ENCODE measurements at regions not wholly inside any gene's neighbourhood (a gene's known extent, or its start where the extent isn't known, plus 50 kb on each side); places are given as distances from the start of the nearest gene placed in this dataset.
"Not testable (repeated sequence)": the region's sequence is repeated elsewhere in the genome, so short reads cannot be mapped to it uniquely, and the experiment has no call there.

GRCh38 chr7:101708223-101708622 lies 79.1 kb upstream of the MYL10 start:
- no peak for DNase-seq (ENCODE audit: low read depth, low spot score)

GRCh38 chr7:101712652-101713051 lies 83.6 kb upstream of the MYL10 start:
- no peak for DNase-seq (ENCODE audit: low read depth, low spot score)

GRCh38 chr7:101714097-101714496 lies 85.0 kb upstream of the MYL10 start:
- DNase-seq (ENCODE audit: low read depth, low spot score): no peak

- no peak for DNase-seq (ENCODE audit: low read depth, low spot score)
Observed at GRCh38 chr7:101717628-101718357, 88.7 kb upstream of the MYL10 start.

- DNase-seq (ENCODE audit: low read depth, low spot score): no peak
Observed at GRCh38 chr7:101718363-101719122, 89.4 kb upstream of the MYL10 start.

GRCh38 chr7:101719123-101719470 lies 90.0 kb upstream of the MYL10 start:
- no peak for DNase-seq (ENCODE audit: low read depth, low spot score)

GRCh38 chr7:101720324-101720723 lies 91.2 kb upstream of the MYL10 start:
- no peak for DNase-seq (ENCODE audit: low read depth, low spot score)

- no peak for DNase-seq (ENCODE audit: low read depth, low spot score)
Observed at GRCh38 chr7:101722247-101722646, 93.2 kb upstream of the MYL10 start.

- no peak for DNase-seq (ENCODE audit: low read depth, low spot score)
Observed at GRCh38 chr7:101723835-101724234, 93.6 kb upstream of the CUX1 start.

- DNase-seq (ENCODE audit: low read depth, low spot score): no peak
Observed at GRCh38 chr7:101724957-101725356, 92.5 kb upstream of the CUX1 start.

- DNase-seq (ENCODE audit: low read depth, low spot score): no peak
Observed at GRCh38 chr7:101725921-101726320, 91.5 kb upstream of the CUX1 start.

GRCh38 chr7:101727184-101727583 lies 90.2 kb upstream of the CUX1 start:
- DNase-seq (ENCODE audit: low read depth, low spot score): no peak

- no peak for DNase-seq (ENCODE audit: low read depth, low spot score)
Observed at GRCh38 chr7:101728128-101728527, 89.3 kb upstream of the CUX1 start.

GRCh38 chr7:101728873-101729240 lies 88.6 kb upstream of the CUX1 start:
- DNase-seq (ENCODE audit: low read depth, low spot score): not testable (repeated sequence)

- DNase-seq (ENCODE audit: low read depth, low spot score): no peak
Observed at GRCh38 chr7:101729241-101729883, 88.1 kb upstream of the CUX1 start.

- no peak for DNase-seq (ENCODE audit: low read depth, low spot score)
Observed at GRCh38 chr7:101731502-101732084, 85.8 kb upstream of the CUX1 start.

GRCh38 chr7:101733713-101734475 lies 83.5 kb upstream of the CUX1 start:
- no peak for DNase-seq (ENCODE audit: low read depth, low spot score)

- no peak for DNase-seq (ENCODE audit: low read depth, low spot score)
Observed at GRCh38 chr7:101736084-101736483, 81.3 kb upstream of the CUX1 start.

- no peak for DNase-seq (ENCODE audit: low read depth, low spot score)
Observed at GRCh38 chr7:101739775-101740398, 77.5 kb upstream of the CUX1 start.

- no peak for DNase-seq (ENCODE audit: low read depth, low spot score)
Observed at GRCh38 chr7:101740981-101741725, 76.3 kb upstream of the CUX1 start.

All from activated CD4-positive, CD25-positive, alpha-beta regulatory T cell treated with anti-CD3 and anti-CD28 coated beads, Interleukin-2, amount 50 U/mL, for 16 hours (primary cell).